Glutamatergic neuron (in vitro differentiated cells): ENCODE measurements at regions not wholly inside any gene's neighbourhood (a gene's known extent, or its start where the extent isn't known, plus 50 kb on each side); places are given as distances from the start of the nearest gene placed in this dataset.

ENCODE experiments used
- DNase-seq: peaks from one replicate; pipeline ENCODE4 v3.0.0; 2022
- H3K27ac Mint-ChIP-seq: one replicate; pipeline ENCODE4 v1.8.0; 2020; ENCODE audit warnings: mild to moderate bottlenecking, mixed read lengths, inconsistent platforms; ENCODE audit not compliant: unreplicated experiment
- H3K27me3 Mint-ChIP-seq: one replicate; pipeline ENCODE4 v1.8.0; 2020; ENCODE audit warnings: mild to moderate bottlenecking, moderate library complexity, mixed read lengths, inconsistent platforms; ENCODE audit not compliant: unreplicated experiment
- H3K36me3 Mint-ChIP-seq: one replicate; pipeline ENCODE4 v1.8.0; 2020; ENCODE audit warnings: mild to moderate bottlenecking, mixed read lengths, inconsistent platforms; ENCODE audit not compliant: unreplicated experiment
- H3K4me1 Mint-ChIP-seq: one replicate; pipeline ENCODE4 v1.8.0; 2020; ENCODE audit warnings: mild to moderate bottlenecking, low read depth, mixed read lengths, inconsistent platforms; ENCODE audit not compliant: unreplicated experiment
- H3K4me3 Mint-ChIP-seq: one replicate; pipeline ENCODE4 v1.8.0; 2020; ENCODE audit warnings: mild to moderate bottlenecking, mixed read lengths, inconsistent platforms; ENCODE audit not compliant: unreplicated experiment
- H3K9me3 Mint-ChIP-seq: one replicate; pipeline ENCODE4 v1.8.0; 2020; ENCODE audit warnings: mild to moderate bottlenecking, moderate library complexity, mixed read lengths, inconsistent platforms; ENCODE audit not compliant: unreplicated experiment
- CTCF ChIP-seq: fragments of 200-600 bp; sonication (generic); IDR thresholded peaks from one replicate; pipeline ENCODE4 v1.5.0; 2021; ENCODE audit not compliant: partially characterized antibody, unreplicated experiment

- Mint-ChIP-seq H3K4me1 (peaks cover 7% of the 10 kb centered on the region), H3K9me3 (peaks cover 2% of the 10 kb centered on the region), H3K4me3 (no peak overlapping the region), H3K27ac (no peak overlapping the region), H3K36me3 (no peaks in the 10 kb centered on the region), H3K27me3 (no peaks in the 10 kb centered on the region)
- no peak for TF ChIP-seq CTCF
- no peak for DNase-seq
These were observed 146.1 kb downstream of the HAUS1 start for GRCh38 chr18:46250084-46250811.

- no peak for DNase-seq
- Mint-ChIP-seq H3K4me3 (no peak overlapping the region), H3K9me3 (peaks cover 2% of the 10 kb centered on the region), H3K4me1 (peaks cover 7% of the 10 kb centered on the region), H3K36me3 (no peaks in the 10 kb centered on the region), H3K27ac (no peak overlapping the region), H3K27me3 (no peaks in the 10 kb centered on the region)
- no peak for TF ChIP-seq CTCF
These were observed 146.6 kb downstream of the HAUS1 start for GRCh38 chr18:46250812-46251173.

- H3K36me3 Mint-ChIP-seq: no peaks in the 10 kb centered on the region
- no peaks in the 10 kb centered on the region for H3K27me3 Mint-ChIP-seq
- no peak overlapping the region for H3K4me3 Mint-ChIP-seq
- H3K9me3 Mint-ChIP-seq: peaks cover 2% of the 10 kb centered on the region
- no peak overlapping the region for H3K27ac Mint-ChIP-seq
- TF ChIP-seq CTCF: no peak
- H3K4me1 Mint-ChIP-seq: peaks cover 7% of the 10 kb centered on the region
- no peak for DNase-seq
These were observed 148.6 kb downstream of the HAUS1 start for GRCh38 chr18:46252759-46253158.

GRCh38 chr18:46253498-46253897 lies 149.3 kb downstream of the HAUS1 start:
- Mint-ChIP-seq H3K27me3 (no peaks in the 10 kb centered on the region), H3K4me1 (peaks cover 7% of the 10 kb centered on the region), H3K36me3 (no peaks in the 10 kb centered on the region), H3K27ac (no peak overlapping the region), H3K4me3 (no peak overlapping the region), H3K9me3 (peaks cover 2% of the 10 kb centered on the region)
- TF ChIP-seq CTCF: no peak
- no peak for DNase-seq

GRCh38 chr18:46256078-46256477 lies 151.9 kb downstream of the HAUS1 start:
- H3K4me3 Mint-ChIP-seq: no peak overlapping the region
- H3K27ac Mint-ChIP-seq: no peak overlapping the region
- TF ChIP-seq CTCF: no peak

More at GRCh38 chr18:46256078-46256477, 151.9 kb downstream of the HAUS1 start:
- Mint-ChIP-seq H3K36me3 (no peaks in the 10 kb centered on the region), H3K9me3 (no peaks in the 10 kb centered on the region), H3K27me3 (no peaks in the 10 kb centered on the region), H3K4me1 (no peaks in the 10 kb centered on the region)
- DNase-seq: no peak
